ENCODE measurements at regions not wholly inside any gene's neighbourhood (a gene's known extent, or its start where the extent isn't known, plus 50 kb on each side); places are given as distances from the start of the nearest gene placed in this dataset.

DNA sequence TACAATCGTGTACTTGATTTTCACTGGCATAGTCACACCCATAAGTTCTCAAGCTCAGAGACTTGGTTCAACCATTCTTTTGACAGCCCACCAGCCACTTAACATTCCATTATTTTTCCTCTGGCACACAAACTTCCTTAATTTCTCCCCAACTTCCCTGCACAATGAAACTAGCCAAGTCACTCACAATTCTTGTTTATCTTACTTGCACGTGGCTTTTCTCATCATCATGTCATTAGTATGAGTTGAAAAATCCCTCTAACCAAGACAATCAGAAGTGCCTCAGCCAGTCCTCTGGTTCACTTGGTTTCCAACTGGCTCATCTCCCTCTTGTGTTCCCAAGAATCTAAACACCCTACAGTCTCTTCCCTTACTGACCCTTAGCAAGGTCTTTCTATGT lies 110.5 kb upstream of the PTPRG start:
- Histone ChIP-seq H3K4me3 (no peak overlapping the region), H3K79me2 (replicated peaks; ENCODE audit: insufficient read depth) (no peaks in the 10 kb centered on the region)
- no peak overlapping the region for H3K27ac Mint-ChIP-seq

More for the DNA sequence above, 110.5 kb upstream of the PTPRG start:
- Histone ChIP-seq H3F3A (replicated peaks; ENCODE audit: low read depth) (no peaks in the 10 kb centered on the region), H2AFZ (no peak overlapping the region), H3K4me2 (no peak overlapping the region), H4K20me1 (replicated peaks; ENCODE audit: insufficient read depth) (no peaks in the 10 kb centered on the region), H3K27me3 (ENCODE audit: insufficient read depth) (no peaks in the 10 kb centered on the region), H3K27ac (ENCODE audit: low read depth) (no peak overlapping the region), H3K4me1 (ENCODE audit: insufficient read depth) (no peaks in the 10 kb centered on the region), H3K9me2 (ENCODE audit: insufficient read depth) (no peaks in the 10 kb centered on the region), H3K36me3 (ENCODE audit: insufficient read depth) (no peaks in the 10 kb centered on the region)
- TF ChIP-seq ZNF114 (CRISPR knock-in tag; IDR thresholded peaks at IDR 0.05): no peak
- TF ChIP-seq JUNB (IDR thresholded peaks at IDR 0.05; ENCODE audit: unreplicated experiment): no peak
- TF ChIP-seq POLR2AphosphoS5 (IDR thresholded peaks at IDR 0.05; ENCODE audit: low read depth): no peak
- no peak for TF ChIP-seq CREB1 (CRISPR knock-in tag; IDR thresholded peaks at IDR 0.05; ENCODE audit: low read depth)
- TF ChIP-seq, protein P1, sequence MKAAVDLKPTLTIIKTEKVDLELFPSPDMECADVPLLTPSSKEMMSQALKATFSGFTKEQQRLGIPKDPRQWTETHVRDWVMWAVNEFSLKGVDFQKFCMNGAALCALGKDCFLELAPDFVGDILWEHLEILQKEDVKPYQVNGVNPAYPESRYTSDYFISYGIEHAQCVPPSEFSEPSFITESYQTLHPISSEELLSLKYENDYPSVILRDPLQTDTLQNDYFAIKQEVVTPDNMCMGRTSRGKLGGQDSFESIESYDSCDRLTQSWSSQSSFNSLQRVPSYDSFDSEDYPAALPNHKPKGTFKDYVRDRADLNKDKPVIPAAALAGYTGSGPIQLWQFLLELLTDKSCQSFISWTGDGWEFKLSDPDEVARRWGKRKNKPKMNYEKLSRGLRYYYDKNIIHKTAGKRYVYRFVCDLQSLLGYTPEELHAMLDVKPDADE (IDR thresholded peaks at IDR 0.05): no peak
- TF ChIP-seq, protein P2, sequence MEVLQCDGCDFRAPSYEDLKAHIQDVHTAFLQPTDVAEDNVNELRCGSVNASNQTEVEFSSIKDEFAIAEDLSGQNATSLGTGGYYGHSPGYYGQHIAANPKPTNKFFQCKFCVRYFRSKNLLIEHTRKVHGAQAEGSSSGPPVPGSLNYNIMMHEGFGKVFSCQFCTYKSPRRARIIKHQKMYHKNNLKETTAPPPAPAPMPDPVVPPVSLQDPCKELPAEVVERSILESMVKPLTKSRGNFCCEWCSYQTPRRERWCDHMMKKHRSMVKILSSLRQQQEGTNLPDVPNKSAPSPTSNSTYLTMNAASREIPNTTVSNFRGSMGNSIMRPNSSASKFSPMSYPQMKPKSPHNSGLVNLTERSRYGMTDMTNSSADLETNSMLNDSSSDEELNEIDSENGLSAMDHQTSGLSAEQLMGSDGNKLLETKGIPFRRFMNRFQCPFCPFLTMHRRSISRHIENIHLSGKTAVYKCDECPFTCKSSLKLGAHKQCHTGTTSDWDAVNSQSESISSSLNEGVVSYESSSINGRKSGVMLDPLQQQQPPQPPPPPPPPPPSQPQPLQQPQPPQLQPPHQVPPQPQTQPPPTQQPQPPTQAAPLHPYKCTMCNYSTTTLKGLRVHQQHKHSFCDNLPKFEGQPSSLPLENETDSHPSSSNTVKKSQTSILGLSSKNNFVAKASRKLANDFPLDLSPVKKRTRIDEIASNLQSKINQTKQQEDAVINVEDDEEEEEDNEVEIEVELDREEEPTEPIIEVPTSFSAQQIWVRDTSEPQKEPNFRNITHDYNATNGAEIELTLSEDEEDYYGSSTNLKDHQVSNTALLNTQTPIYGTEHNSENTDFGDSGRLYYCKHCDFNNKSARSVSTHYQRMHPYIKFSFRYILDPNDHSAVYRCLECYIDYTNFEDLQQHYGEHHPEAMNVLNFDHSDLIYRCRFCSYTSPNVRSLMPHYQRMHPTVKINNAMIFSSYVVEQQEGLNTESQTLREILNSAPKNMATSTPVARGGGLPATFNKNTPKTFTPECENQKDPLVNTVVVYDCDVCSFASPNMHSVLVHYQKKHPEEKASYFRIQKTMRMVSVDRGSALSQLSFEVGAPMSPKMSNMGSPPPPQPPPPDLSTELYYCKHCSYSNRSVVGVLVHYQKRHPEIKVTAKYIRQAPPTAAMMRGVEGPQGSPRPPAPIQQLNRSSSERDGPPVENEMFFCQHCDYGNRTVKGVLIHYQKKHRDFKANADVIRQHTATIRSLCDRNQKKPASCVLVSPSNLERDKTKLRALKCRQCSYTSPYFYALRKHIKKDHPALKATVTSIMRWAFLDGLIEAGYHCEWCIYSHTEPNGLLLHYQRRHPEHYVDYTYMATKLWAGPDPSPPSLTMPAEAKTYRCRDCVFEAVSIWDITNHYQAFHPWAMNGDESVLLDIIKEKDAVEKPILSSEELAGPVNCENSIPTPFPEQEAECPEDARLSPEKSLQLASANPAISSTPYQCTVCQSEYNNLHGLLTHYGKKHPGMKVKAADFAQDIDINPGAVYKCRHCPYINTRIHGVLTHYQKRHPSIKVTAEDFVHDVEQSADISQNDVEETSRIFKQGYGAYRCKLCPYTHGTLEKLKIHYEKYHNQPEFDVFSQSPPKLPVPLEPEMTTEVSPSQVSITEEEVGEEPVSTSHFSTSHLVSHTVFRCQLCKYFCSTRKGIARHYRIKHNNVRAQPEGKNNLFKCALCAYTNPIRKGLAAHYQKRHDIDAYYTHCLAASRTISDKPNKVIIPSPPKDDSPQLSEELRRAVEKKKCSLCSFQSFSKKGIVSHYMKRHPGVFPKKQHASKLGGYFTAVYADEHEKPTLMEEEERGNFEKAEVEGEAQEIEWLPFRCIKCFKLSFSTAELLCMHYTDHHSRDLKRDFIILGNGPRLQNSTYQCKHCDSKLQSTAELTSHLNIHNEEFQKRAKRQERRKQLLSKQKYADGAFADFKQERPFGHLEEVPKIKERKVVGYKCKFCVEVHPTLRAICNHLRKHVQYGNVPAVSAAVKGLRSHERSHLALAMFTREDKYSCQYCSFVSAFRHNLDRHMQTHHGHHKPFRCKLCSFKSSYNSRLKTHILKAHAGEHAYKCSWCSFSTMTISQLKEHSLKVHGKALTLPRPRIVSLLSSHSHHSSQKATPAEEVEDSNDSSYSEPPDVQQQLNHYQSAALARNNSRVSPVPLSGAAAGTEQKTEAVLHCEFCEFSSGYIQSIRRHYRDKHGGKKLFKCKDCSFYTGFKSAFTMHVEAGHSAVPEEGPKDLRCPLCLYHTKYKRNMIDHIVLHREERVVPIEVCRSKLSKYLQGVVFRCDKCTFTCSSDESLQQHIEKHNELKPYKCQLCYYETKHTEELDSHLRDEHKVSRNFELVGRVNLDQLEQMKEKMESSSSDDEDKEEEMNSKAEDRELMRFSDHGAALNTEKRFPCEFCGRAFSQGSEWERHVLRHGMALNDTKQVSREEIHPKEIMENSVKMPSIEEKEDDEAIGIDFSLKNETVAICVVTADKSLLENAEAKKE (CRISPR knock-in tag; IDR thresholded peaks at IDR 0.05): no peak
- no peak for TF ChIP-seq STAT1 (IDR thresholded peaks at IDR 0.05; ENCODE audit: unreplicated experiment)
- no peak for ATAC-seq
- no peaks in the 10 kb centered on the region for H3K36me3 Mint-ChIP-seq (ENCODE audit: low read depth)
- H3K4me1 Mint-ChIP-seq: no peaks in the 10 kb centered on the region
- DNase-seq (ENCODE audit: low spot score): no peak
- H3K27me3 Mint-ChIP-seq (ENCODE audit: insufficient read depth, low read depth, poor library complexity): no peaks in the 10 kb centered on the region
- H3K9me3 Mint-ChIP-seq: no peaks in the 10 kb centered on the region
- no peak overlapping the region for H3K4me3 Mint-ChIP-seq
